OCI-LY1 (cell line): ENCODE measurements at regions not wholly inside any gene's neighbourhood (a gene's known extent, or its start where the extent isn't known, plus 50 kb on each side); places are given as distances from the start of the nearest gene placed in this dataset.

ENCODE experiments used
- H2AFZ ChIP-seq: fragments of 200-600 bp; sonication (generic), shearing (Covaris generic); 2 replicates; pipeline ENCODE4 v1.6.0; 2014; ENCODE audit warnings: antibody characterized with exemption, mild to moderate bottlenecking, low read length
- H3F3A ChIP-seq: fragments of 200-600 bp; sonication (generic), shearing (Covaris generic); 2 replicates; pipeline ENCODE4 v1.6.0; 2014; ENCODE audit warnings: mild to moderate bottlenecking, antibody characterized with exemption, low read length, moderate library complexity; ENCODE audit not compliant: insufficient read depth
- H3K27ac ChIP-seq: fragments of 200-600 bp; sonication (generic); 2 replicates; pipeline ENCODE4 v1.5.1; 2014; ENCODE audit warnings: low read length, mixed run types, mild to moderate bottlenecking, low read depth; ENCODE audit not compliant: poor library complexity, severe bottlenecking
- H3K27me3 ChIP-seq: fragments of 200-600 bp; sonication (generic); 2 replicates; pipeline ENCODE4 v1.6.0; 2014; ENCODE audit warnings: antibody characterized with exemption, mild to moderate bottlenecking, low read length, moderate library complexity; ENCODE audit not compliant: insufficient read depth
- H3K36me3 ChIP-seq: fragments of 200-600 bp; sonication (generic); 2 replicates; pipeline ENCODE4 v1.6.1; 2014; ENCODE audit warnings: mild to moderate bottlenecking, antibody characterized with exemption, low read length, moderate library complexity, mixed read lengths; ENCODE audit not compliant: insufficient read depth
- H3K4me1 ChIP-seq: fragments of 200-600 bp; sonication (generic); 2 replicates; pipeline ENCODE4 v1.5.1; 2014; ENCODE audit warnings: mild to moderate bottlenecking, low read length, moderate library complexity; ENCODE audit not compliant: insufficient read depth, severe bottlenecking
- H3K4me2 ChIP-seq: fragments of 200-600 bp; sonication (generic), shearing (Covaris generic); 2 replicates; pipeline ENCODE4 v1.6.1; 2014; ENCODE audit warnings: low read length
- H3K4me3 ChIP-seq: fragments of 200-600 bp; sonication (generic); 2 replicates; pipeline ENCODE4 v1.5.1; 2014; ENCODE audit warnings: low read length, low read depth, mild to moderate bottlenecking, mixed read lengths; ENCODE audit not compliant: poor library complexity, severe bottlenecking
- H3K79me2 ChIP-seq: fragments of 200-600 bp; shearing (Covaris generic); 2 replicates; pipeline ENCODE4 v1.6.1; 2016; ENCODE audit warnings: mixed run types, low read length, mixed read lengths; ENCODE audit not compliant: insufficient read depth
- H3K9ac ChIP-seq: fragments of 200-600 bp; sonication (generic), shearing (Covaris generic); 2 replicates; pipeline ENCODE4 v1.6.1; 2014; ENCODE audit warnings: mild to moderate bottlenecking, low read length, mixed read lengths
- H3K9me2 ChIP-seq: fragments of 200-600 bp; sonication (generic), shearing (Covaris generic); 2 replicates; pipeline ENCODE4 v1.6.1; 2014; ENCODE audit warnings: low read depth, mild to moderate bottlenecking, low read length, mixed read lengths
- H3K9me3 ChIP-seq: fragments of 200-600 bp; shearing (Covaris generic); 2 replicates; pipeline ENCODE4 v1.6.1; 2014; ENCODE audit warnings: low read length, mixed read lengths
- H4K20me1 ChIP-seq: fragments of 200-600 bp; sonication (generic), shearing (Covaris generic); 2 replicates; pipeline ENCODE4 v1.6.0; 2016; ENCODE audit warnings: mild to moderate bottlenecking, low read length; ENCODE audit not compliant: insufficient read depth
- EZH2 ChIP-seq: fragments of 200-600 bp; sonication (generic), shearing (Covaris generic); IDR thresholded peaks from 2 replicates; pipeline ENCODE4 v1.8.0; 2017; ENCODE audit warnings: borderline replicate concordance, mixed run types, mild to moderate bottlenecking, antibody characterized with exemption, low read length, moderate library complexity, mixed read lengths
- TF ChIP-seq, protein P1 (sequence below): fragments of 200-600 bp; sonication (generic), shearing (Covaris generic); IDR thresholded peaks from 2 replicates; pipeline ENCODE4 v1.5.1; 2017; ENCODE audit warnings: mild to moderate bottlenecking, antibody characterized with exemption, low read length, moderate library complexity, mixed read lengths

GRCh38 chrX:22758807-22759481 is 240.8 kb upstream of the DDX53 start:
- H3F3A ChIP-seq, result no peaks in the 10 kb centered on the region
- no peaks in the 10 kb centered on the region for H3K4me1 ChIP-seq
- no peaks in the 10 kb centered on the region for H3K36me3 ChIP-seq
- H3K9me3 ChIP-seq, result no peaks in the 10 kb centered on the region
- no peak overlapping the region for H2AFZ ChIP-seq
- no peaks in the 10 kb centered on the region for H3K79me2 ChIP-seq
- no peak overlapping the region for H3K4me2 ChIP-seq
- no peak overlapping the region for H3K4me3 ChIP-seq
- no peaks in the 10 kb centered on the region for H4K20me1 ChIP-seq
- H3K9ac ChIP-seq, result no peak overlapping the region
- H3K27me3 ChIP-seq, result no peaks in the 10 kb centered on the region
- H3K9me2 ChIP-seq, result no peaks in the 10 kb centered on the region
- no peak for TF ChIP-seq EZH2
- TF ChIP-seq, protein P1, sequence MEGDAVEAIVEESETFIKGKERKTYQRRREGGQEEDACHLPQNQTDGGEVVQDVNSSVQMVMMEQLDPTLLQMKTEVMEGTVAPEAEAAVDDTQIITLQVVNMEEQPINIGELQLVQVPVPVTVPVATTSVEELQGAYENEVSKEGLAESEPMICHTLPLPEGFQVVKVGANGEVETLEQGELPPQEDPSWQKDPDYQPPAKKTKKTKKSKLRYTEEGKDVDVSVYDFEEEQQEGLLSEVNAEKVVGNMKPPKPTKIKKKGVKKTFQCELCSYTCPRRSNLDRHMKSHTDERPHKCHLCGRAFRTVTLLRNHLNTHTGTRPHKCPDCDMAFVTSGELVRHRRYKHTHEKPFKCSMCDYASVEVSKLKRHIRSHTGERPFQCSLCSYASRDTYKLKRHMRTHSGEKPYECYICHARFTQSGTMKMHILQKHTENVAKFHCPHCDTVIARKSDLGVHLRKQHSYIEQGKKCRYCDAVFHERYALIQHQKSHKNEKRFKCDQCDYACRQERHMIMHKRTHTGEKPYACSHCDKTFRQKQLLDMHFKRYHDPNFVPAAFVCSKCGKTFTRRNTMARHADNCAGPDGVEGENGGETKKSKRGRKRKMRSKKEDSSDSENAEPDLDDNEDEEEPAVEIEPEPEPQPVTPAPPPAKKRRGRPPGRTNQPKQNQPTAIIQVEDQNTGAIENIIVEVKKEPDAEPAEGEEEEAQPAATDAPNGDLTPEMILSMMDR, result no peak
- no peak overlapping the region for H3K27ac ChIP-seq

- H2AFZ ChIP-seq, result no peak overlapping the region
- no peak overlapping the region for H3K27ac ChIP-seq
- no peaks in the 10 kb centered on the region for H3K9me3 ChIP-seq
- H3K4me3 ChIP-seq, result no peak overlapping the region
- no peaks in the 10 kb centered on the region for H3K27me3 ChIP-seq
- no peak overlapping the region for H3K9ac ChIP-seq
- no peaks in the 10 kb centered on the region for H3K4me1 ChIP-seq
- H3K79me2 ChIP-seq, result no peaks in the 10 kb centered on the region
- H4K20me1 ChIP-seq, result no peaks in the 10 kb centered on the region
- no peaks in the 10 kb centered on the region for H3K36me3 ChIP-seq
- H3K9me2 ChIP-seq, result no peaks in the 10 kb centered on the region
- no peak overlapping the region for H3K4me2 ChIP-seq
- no peaks in the 10 kb centered on the region for H3F3A ChIP-seq
- no peak for TF ChIP-seq EZH2
- TF ChIP-seq, protein P1, result no peak
Measured at GRCh38 chrX:22760513-22761057, 239.2 kb upstream of the DDX53 start.

DNA sequence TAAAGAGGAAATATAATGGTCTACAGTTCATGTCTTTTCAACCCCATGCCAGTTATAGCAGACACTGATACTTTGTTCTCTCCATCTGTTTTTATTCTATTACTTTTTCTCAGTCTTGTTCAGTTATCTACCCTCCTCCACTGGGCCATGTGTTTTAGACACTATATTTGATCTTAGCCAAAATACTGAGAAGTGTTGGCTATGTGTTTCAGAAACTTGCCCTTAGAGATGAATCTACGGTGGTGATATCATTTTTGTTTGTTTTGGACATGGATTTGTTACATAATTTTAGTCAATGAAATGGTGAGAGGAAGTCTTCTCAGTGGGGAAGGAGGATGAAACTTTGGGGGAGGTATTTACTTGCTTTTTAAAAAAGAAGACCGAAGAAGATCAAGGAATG is 211.5 kb upstream of the DDX53 start:
- Histone ChIP-seq H3K4me3 (no peak overlapping the region), H3K9ac (no peak overlapping the region), H2AFZ (no peak overlapping the region), H3K9me2 (no peaks in the 10 kb centered on the region), H3K36me3 (no peaks in the 10 kb centered on the region), H3K27ac (no peak overlapping the region), H3K27me3 (no peaks in the 10 kb centered on the region), H3K79me2 (no peaks in the 10 kb centered on the region), H3F3A (no peaks in the 10 kb centered on the region), H3K4me1 (no peaks in the 10 kb centered on the region), H3K9me3 (no peaks in the 10 kb centered on the region), H3K4me2 (no peak overlapping the region), H4K20me1 (no peaks in the 10 kb centered on the region)
- TF ChIP-seq EZH2, result no peak
- TF ChIP-seq, protein P1, result no peak
